NB4 (cell line): ENCODE measurements at regions not wholly inside any gene's neighbourhood (a gene's known extent, or its start where the extent isn't known, plus 50 kb on each side); places are given as distances from the start of the nearest gene placed in this dataset.

ENCODE experiments used
- DNase-seq: peaks from one replicate; pipeline ENCODE4 v3.0.0; 2010; ENCODE audit warnings: low read depth
- H3K4me3 ChIP-seq: one replicate; pipeline ENCODE4 v1.5.1; 2011; ENCODE audit warnings: mild to moderate bottlenecking, low read depth, low read length, moderate library complexity
- MYC ChIP-seq: IDR thresholded peaks from 2 replicates; pipeline ENCODE4 v1.6.1; 2011; ENCODE audit warnings: low read depth, low read length
- POLR2A ChIP-seq: IDR thresholded peaks from 2 replicates; pipeline ENCODE4 v1.6.1; 2011; ENCODE audit warnings: mild to moderate bottlenecking; ENCODE audit not compliant: insufficient read length; ENCODE audit errors: extremely low read depth
- TF ChIP-seq, protein P1 (sequence below): IDR thresholded peaks from one replicate; pipeline ENCODE4 v1.5.1; 2012; ENCODE audit warnings: low read depth, low read length
- TF ChIP-seq, protein P2 (sequence below): IDR thresholded peaks from 2 replicates; pipeline ENCODE4 v1.6.1; 2011; ENCODE audit warnings: low read depth, low read length

DNA sequence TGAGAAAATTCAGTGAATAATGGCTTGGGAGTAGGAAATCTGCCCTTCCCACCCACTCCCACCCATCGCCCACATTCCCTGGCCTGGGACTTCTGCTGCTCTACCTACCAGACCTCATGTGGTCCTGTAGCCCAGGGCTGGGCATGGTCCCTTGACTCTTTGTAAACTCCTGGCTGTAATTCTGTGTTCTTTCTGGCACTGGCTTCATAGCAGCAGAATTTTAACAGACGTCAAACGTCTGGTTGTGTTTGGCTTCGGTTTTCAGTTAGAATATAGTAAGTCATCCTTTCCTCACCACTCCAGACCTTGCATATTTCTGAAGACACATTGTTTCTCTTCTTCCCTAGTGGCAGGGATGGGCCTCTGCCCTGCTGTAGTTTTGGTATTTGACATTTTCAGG, 210.6 kb downstream of the CSNK2A3 start:
- DNase-seq: no peak
- TF ChIP-seq, protein P1, sequence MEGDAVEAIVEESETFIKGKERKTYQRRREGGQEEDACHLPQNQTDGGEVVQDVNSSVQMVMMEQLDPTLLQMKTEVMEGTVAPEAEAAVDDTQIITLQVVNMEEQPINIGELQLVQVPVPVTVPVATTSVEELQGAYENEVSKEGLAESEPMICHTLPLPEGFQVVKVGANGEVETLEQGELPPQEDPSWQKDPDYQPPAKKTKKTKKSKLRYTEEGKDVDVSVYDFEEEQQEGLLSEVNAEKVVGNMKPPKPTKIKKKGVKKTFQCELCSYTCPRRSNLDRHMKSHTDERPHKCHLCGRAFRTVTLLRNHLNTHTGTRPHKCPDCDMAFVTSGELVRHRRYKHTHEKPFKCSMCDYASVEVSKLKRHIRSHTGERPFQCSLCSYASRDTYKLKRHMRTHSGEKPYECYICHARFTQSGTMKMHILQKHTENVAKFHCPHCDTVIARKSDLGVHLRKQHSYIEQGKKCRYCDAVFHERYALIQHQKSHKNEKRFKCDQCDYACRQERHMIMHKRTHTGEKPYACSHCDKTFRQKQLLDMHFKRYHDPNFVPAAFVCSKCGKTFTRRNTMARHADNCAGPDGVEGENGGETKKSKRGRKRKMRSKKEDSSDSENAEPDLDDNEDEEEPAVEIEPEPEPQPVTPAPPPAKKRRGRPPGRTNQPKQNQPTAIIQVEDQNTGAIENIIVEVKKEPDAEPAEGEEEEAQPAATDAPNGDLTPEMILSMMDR: no peak
- TF ChIP-seq, protein P2, sequence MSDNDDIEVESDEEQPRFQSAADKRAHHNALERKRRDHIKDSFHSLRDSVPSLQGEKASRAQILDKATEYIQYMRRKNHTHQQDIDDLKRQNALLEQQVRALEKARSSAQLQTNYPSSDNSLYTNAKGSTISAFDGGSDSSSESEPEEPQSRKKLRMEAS: no peak
- TF ChIP-seq MYC (no peak), POLR2A (no peak)
- H3K4me3 ChIP-seq: no peak overlapping the region

DNA sequence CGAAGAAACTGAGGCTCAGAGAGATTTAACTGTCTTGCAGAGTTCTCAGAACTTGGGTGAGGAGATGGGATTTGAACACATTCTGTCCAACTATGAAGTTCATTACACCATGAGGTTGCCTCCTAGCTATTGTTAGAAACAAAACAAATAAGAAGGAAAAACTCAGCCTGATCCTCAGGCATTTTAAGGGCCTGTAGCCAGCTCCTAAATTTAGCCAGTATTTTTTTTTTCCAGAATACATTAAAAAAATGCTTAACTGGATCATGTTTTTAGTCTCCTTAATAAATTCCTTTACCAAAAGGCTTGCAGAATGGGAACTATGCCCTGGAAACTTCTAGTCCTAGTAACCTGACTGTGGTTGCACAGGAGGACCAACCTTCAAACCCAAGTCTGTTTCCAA, 212.0 kb downstream of the CSNK2A3 start:
- no peak overlapping the region for H3K4me3 ChIP-seq
- DNase-seq: no peak
- TF ChIP-seq, protein P1: no peak
- TF ChIP-seq, protein P2: no peak
- TF ChIP-seq MYC (no peak), POLR2A (no peak)

DNA sequence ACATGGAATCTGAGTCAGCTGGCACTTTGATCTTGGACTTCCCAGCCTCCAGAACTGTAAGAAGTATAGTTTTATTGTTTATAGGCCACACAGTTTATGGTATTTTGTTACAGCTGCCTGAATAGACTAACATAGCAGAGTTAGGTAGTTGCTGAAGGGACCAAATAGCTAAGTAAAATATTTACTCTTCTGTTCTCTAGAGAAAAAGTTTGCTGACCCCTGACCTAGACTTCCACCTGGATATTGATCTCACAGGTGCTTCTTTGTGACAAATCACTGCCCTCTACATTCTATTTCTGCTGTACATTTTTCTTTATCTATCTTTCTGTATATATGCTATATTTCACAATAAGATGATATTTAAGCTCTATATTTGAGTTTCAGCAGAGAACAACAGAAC, 212.5 kb downstream of the CSNK2A3 start:
- TF ChIP-seq, protein P2: no peak
- no peak for DNase-seq
- H3K4me3 ChIP-seq: no peak overlapping the region

DNA sequence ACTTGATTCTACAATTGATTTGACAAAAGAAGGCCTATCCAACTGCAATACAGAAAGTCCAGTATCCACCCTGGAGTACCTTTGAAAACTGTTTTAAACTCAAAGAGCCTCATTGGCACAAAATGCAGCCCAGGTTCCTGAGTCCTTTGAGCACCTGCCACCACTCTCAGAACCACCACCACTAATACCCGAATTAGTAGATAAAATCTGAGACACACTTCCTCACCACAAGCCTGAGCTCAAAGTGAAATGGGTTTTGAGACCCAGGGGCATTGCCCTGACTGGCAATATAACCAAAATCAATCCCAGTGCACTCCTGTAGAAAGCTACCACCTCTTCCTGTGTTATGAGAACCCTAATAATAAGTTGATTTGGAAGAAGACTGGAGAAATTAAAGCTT, 215.7 kb downstream of the CSNK2A3 start:
- DNase-seq: no peak
- no peak overlapping the region for H3K4me3 ChIP-seq
- TF ChIP-seq POLR2A (no peak), MYC (no peak)
- TF ChIP-seq, protein P2: no peak
- TF ChIP-seq, protein P1: no peak

DNA sequence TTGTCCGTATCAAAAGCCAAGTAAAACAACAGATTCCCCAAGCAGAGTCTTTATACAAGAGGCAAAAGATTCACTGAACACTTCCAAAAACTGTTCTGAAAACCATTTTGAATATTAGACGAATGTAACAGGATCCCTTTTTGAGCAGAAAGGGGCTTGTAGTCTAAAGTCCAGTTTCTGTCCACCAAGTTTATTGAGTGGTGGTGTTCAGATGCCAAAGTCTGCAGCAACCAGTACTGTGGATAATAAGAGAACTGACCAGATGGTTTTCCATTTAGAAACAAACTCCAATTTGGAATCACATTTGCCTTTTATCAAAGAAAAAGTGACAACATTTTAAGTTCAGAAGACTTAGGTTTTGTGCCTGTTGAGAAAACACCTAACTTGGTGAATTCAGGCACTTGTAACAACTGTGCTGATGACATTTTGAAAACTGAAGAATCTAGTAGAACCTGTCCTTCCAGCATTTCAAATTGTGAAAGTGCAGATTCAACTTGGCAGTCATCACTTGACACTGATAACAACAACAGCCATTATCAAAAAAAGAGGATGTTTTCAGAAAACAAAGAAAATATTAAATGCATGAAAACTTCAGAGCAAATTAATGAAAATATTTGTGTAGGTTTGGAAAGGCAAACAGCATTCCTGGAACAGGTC, 217.1 kb downstream of the CSNK2A3 start:
- no peak overlapping the region for H3K4me3 ChIP-seq
- DNase-seq: no peak
- TF ChIP-seq, protein P2: no peak
- no peak for TF ChIP-seq MYC
- TF ChIP-seq POLR2A: no peak
- TF ChIP-seq, protein P1: no peak

DNA sequence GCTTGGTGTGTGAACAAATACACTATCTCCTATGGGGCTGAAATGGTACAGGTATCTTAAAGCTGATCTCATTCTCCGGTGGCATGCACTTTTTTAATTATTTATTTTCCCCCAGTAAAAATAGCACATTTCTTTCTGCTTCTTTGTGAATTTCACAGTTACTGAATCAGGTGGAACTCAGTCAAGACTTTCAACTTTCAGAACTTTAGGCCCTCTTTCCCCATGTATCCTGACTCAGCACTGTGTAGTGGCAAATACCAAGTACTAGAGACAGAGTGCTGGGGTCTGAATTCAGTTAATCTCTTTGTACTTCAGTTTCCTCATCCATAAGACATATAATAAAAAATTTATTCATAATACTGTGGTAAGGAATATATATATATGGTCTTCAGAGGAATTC, 223.9 kb downstream of the CSNK2A3 start:
- no peak for DNase-seq
- H3K4me3 ChIP-seq: no peak overlapping the region

More for the DNA sequence above, 223.9 kb downstream of the CSNK2A3 start:
- TF ChIP-seq, protein P2: no peak
- no peak for TF ChIP-seq MYC
